NT2/D1 (cell line): ENCODE measurements at regions not wholly inside any gene's neighbourhood (a gene's known extent, or its start where the extent isn't known, plus 50 kb on each side); places are given as distances from the start of the nearest gene placed in this dataset.

ENCODE experiments used
- DNase-seq: peaks from one replicate; pipeline ENCODE4 v3.0.0-alpha.2; 2011; ENCODE audit warnings: low read depth, low spot score
- H3K27me3 ChIP-seq: 2 replicates; pipeline ENCODE4 v1.6.0; 2011; ENCODE audit warnings: mild to moderate bottlenecking; ENCODE audit not compliant: insufficient read length, insufficient read depth
- H3K36me3 ChIP-seq: 2 replicates; pipeline ENCODE4 v1.6.1; 2011; ENCODE audit warnings: mild to moderate bottlenecking, low read length, mixed read lengths; ENCODE audit not compliant: insufficient read depth, insufficient read length
- H3K4me1 ChIP-seq: 2 replicates; pipeline ENCODE4 v1.5.1; 2011; ENCODE audit not compliant: insufficient read depth, insufficient read length
- H3K4me3 ChIP-seq: 2 replicates; pipeline ENCODE4 v1.5.1; 2011; ENCODE audit warnings: low read depth; ENCODE audit not compliant: insufficient read length
- H3K9ac ChIP-seq: 2 replicates; pipeline ENCODE4 v1.6.0; 2011; ENCODE audit warnings: low read depth; ENCODE audit not compliant: insufficient read length
- H3K9me3 ChIP-seq: 2 replicates; pipeline ENCODE4 v1.5.1; 2011; ENCODE audit warnings: mild to moderate bottlenecking, low read length; ENCODE audit not compliant: insufficient read depth
- SUZ12 ChIP-seq: IDR thresholded peaks from 2 replicates; pipeline ENCODE4 v1.6.1; 2011; ENCODE audit not compliant: insufficient read length, insufficient read depth; ENCODE audit errors: extremely low read depth
- YY1 ChIP-seq: IDR thresholded peaks from 2 replicates; pipeline ENCODE4 v1.6.1; 2011; ENCODE audit not compliant: insufficient read length, insufficient read depth
- ZNF274 ChIP-seq: IDR thresholded peaks from 2 replicates; pipeline ENCODE4 v1.6.1; 2011; ENCODE audit warnings: mild to moderate bottlenecking, low read depth, low read length

DNA sequence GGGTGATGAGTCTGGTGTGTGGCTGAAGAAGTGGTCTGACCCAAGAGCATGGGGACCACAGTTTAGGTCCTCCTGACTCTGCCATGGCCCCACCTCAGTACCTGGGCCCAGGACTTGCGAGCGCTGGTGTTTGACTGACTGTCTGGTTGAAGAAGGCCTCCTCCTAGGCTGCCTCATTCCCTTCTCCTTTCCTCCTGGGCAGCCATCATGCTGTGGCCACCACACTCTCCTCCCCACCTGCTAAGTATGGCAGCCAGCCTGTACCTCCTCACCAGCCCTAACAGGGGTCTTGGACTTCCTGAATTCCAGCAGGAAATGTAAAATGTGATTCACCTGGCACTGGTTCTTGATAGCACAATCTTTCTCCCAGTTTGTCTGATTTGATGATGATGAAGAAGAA lies 156.8 kb upstream of the GPR26 start:
- no peak overlapping the region for H3K4me3 ChIP-seq
- no peak for TF ChIP-seq SUZ12
- no peak for TF ChIP-seq ZNF274
- no peak for TF ChIP-seq YY1

DNA sequence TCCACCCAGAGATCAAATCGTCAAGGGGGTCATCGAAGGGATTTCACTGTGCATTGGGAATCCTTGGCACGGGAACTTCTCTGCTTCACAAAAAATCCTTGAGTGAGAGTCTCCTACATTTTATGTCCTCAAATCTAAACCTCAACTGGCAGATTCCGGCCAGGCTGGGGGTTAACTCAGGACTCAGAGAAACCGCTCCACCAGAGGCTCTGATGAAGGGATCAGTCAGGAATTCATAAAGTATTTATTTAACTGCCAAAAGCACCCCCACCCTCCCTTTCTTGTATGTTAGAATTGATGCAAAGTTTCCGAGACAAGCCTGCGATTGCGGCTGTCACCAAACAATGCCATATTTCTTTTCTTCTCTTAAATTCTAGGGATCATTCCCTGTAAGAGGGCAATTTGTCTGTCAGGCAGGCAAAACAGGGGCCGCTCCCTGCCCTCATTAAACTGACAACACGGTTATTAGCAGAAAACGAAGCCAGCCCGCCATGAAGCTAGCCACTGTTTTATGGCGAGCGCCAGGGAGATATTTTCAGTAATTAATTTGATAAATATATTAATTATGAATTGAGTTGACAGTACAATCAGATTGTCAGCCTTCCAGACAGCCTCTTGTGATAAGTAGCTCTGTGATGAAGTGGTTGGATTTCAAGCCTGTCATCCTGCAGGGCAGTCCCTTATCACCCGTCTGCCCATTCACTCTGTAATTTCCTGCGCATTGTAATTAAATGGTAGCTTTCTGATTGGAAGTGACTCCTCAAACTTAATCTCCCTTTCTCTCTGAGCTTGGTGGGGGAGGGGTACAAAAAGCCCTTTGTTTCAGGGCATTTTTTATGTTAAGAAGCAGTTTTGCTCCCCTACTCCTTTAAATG lies 153.0 kb upstream of the GPR26 start:
- TF ChIP-seq YY1 (no peak), SUZ12 (no peak), ZNF274 (no peak)
- Histone ChIP-seq H3K36me3 (no peaks in the 10 kb centered on the region), H3K9me3 (no peaks in the 10 kb centered on the region), H3K4me1 (peaks cover 2% of the 10 kb centered on the region), H3K9ac (peak overlapping the region; percentile 32), H3K27me3 (no peaks in the 10 kb centered on the region), H3K4me3 (no peak overlapping the region)
- no peak for DNase-seq

More for the DNA sequence above, 156.8 kb upstream of the GPR26 start:
- no peaks in the 10 kb centered on the region for H3K27me3 ChIP-seq
- peaks cover 2% of the 10 kb centered on the region for H3K4me1 ChIP-seq
- DNase-seq: no peak
- H3K9ac ChIP-seq: no peak overlapping the region
- H3K9me3 ChIP-seq: no peaks in the 10 kb centered on the region
- no peaks in the 10 kb centered on the region for H3K36me3 ChIP-seq

DNA sequence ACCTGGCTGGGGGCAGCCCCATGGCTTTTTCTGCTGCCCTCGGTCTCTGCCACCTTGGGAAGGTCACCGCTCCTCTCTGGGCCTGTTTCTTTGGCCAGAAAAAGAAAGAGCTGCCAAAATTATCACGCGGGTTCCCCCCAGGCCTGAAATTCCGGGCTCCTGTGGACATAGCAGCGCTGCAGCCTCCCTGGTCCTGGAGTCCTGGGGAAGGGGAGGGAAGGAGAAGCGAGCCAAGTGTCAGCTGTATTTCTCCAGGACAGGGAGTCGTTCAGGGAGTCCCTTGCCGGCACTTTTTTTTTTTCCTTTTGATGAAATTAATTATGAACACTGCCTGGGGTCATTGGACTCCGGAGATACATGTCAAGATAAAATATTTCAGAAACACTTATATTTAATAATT lies 152.3 kb upstream of the GPR26 start:
- no peaks in the 10 kb centered on the region for H3K27me3 ChIP-seq
- H3K4me1 ChIP-seq: peaks cover 4% of the 10 kb centered on the region
- H3K9me3 ChIP-seq: no peaks in the 10 kb centered on the region
- DNase-seq: no peak
- TF ChIP-seq SUZ12: no peak
- TF ChIP-seq ZNF274: no peak
- TF ChIP-seq YY1: no peak
- no peak overlapping the region for H3K4me3 ChIP-seq
- no peaks in the 10 kb centered on the region for H3K36me3 ChIP-seq
- peak overlapping the region; percentile 32 for H3K9ac ChIP-seq

DNA sequence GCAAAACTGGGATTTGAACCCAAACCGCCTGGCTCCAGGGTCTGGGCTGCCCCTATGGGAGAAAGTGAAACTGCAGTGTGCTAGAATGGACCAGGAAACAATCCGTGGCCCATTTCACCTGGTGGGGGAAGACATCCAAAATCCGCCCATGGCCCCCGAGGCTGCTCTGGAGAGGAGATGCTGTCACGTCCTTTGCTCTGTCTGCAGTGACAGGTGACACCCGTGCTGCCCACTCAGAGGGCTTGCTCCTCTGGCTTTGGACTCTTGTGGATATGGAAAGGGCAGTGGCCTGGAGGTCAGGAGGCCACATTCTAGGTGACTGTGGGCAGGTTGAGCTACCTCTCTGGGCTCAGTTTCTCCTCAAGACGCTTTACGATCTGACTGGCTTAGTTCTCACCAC lies 151.2 kb upstream of the GPR26 start:
- TF ChIP-seq YY1: no peak
- TF ChIP-seq ZNF274: no peak
- TF ChIP-seq SUZ12: no peak
- H3K4me3 ChIP-seq: no peak overlapping the region

DNA sequence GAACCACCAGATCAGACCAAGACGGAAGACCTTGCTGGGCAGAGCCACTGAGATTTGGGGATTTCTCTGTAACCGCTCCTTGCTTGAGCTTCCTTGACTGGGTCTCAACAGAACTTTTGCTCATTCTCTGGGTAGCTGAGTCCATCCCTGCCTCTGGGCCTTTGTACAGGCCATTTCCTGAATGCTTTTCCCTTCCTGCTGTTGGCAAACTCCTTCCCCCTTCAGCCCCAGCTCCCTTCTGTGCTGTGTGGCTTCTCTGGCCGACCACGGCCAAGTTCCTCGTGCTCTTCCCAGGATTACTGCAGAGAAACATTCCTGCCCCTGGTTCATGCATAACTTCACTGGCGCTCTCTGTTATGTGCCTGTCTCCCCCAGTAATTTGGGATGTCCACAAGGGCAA lies 150.5 kb upstream of the GPR26 start:
- Histone ChIP-seq H3K4me1 (peaks cover 4% of the 10 kb centered on the region), H3K9me3 (no peaks in the 10 kb centered on the region), H3K9ac (no peak overlapping the region), H3K36me3 (no peaks in the 10 kb centered on the region), H3K27me3 (no peaks in the 10 kb centered on the region), H3K4me3 (no peak overlapping the region)
- TF ChIP-seq ZNF274 (no peak), SUZ12 (no peak), YY1 (no peak)
- DNase-seq: no peak

More for the DNA sequence above, 151.2 kb upstream of the GPR26 start:
- H3K4me1 ChIP-seq: peaks cover 4% of the 10 kb centered on the region
- H3K36me3 ChIP-seq: no peaks in the 10 kb centered on the region
- no peak for DNase-seq
- no peaks in the 10 kb centered on the region for H3K27me3 ChIP-seq
- H3K9ac ChIP-seq: no peak overlapping the region
- no peaks in the 10 kb centered on the region for H3K9me3 ChIP-seq

DNA sequence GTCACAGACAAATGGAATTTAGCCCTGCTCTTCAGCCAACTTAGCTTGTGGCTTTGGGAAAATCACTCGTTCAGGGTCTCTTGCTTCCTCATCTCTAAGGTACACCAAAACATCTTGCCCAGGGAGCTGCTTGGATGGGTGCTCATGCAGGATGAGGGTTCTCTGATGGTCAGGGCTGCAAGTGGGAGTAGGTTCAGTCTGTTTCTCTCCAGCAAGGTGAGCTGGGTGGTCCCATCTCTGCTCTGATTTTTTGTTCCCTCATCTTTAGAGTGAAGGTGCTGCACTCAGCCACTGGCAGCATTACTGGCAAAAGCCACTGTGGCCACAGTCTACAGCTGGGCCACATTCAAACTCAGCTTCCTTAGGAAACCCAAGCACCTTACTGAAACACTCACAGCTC lies 149.9 kb upstream of the GPR26 start:
- peaks cover 4% of the 10 kb centered on the region for H3K4me1 ChIP-seq

DNA sequence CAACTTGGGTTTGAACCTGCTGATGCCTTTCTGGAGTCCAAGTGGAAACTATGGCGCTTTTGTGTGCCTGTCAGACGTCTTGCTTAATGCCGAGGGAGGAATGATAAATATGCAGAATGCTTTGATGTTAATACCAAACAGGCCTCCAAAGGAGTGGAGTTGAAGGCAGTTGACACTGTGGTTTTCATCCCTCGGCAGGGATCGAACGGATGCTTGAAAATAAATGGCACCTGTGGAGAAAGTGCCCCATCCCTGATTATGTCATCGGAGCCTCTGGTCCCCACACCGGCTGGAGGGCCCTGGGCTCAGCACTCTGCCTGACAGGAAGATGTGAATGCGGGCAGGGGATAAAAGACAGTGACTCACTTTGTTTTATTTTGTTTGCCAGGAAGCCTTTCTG lies 148.7 kb upstream of the GPR26 start:
- Histone ChIP-seq H3K4me3 (no peak overlapping the region), H3K9ac (no peak overlapping the region), H3K4me1 (peaks cover 4% of the 10 kb centered on the region), H3K36me3 (no peaks in the 10 kb centered on the region), H3K9me3 (no peaks in the 10 kb centered on the region), H3K27me3 (no peaks in the 10 kb centered on the region)
- TF ChIP-seq ZNF274 (no peak), YY1 (no peak), SUZ12 (no peak)
- no peak for DNase-seq

More for the DNA sequence above, 149.9 kb upstream of the GPR26 start:
- H3K36me3 ChIP-seq: no peaks in the 10 kb centered on the region
- DNase-seq: no peak
- no peak for TF ChIP-seq YY1
- TF ChIP-seq SUZ12: no peak
- H3K9me3 ChIP-seq: no peaks in the 10 kb centered on the region
- H3K4me3 ChIP-seq: no peak overlapping the region
- no peak overlapping the region for H3K9ac ChIP-seq
- no peaks in the 10 kb centered on the region for H3K27me3 ChIP-seq
